ENCODE measurements at regions not wholly inside any gene's neighbourhood (a gene's known extent, or its start where the extent isn't known, plus 50 kb on each side); places are given as distances from the start of the nearest gene placed in this dataset.

DNA sequence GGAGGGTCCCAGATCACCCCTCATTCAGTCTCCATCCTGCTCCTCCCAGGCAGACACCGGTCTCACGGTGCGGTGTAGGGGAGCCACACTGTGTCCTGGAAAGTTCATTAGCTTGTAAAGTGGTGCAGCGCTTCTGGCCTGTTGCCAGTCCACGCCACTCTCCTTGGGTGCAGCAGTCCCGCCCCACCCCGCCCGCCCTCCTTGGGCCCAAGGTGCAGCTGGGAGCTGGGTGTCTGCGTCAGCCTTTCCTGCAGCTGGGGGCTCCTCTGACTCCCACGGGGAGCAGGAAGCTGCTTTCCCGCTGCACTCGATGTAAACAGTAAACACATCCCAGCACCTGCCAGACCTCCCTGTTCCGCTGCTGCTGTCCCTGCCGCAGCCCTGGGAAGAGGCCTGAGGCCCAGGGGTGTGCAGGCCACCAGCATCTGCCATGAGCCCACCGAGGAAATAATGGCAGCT lies 53.8 kb upstream of the ASB18 start:
- H3K27me3 ChIP-seq (ENCODE audit: control insufficient read depth in 1 of 2, insufficient read depth in 2 of 2, low read length in 2 of 2), result no peaks in the 10 kb centered on the region
- H3K36me3 ChIP-seq (ENCODE audit: control insufficient read depth in 2 of 2, insufficient read depth in 2 of 2, low read length in 1 of 2), result no peaks in the 10 kb centered on the region
- no peaks in the 10 kb centered on the region for H3K4me1 ChIP-seq (ENCODE audit: control insufficient read depth in 2 of 2, insufficient read depth in 2 of 2, low read length in 1 of 2)
- H3K4me3 ChIP-seq (ENCODE audit: low read depth in 1 of 2, low read length in 2 of 2), result no peak overlapping the region
- WGBS, 2 donors, result 52 to 53% methylated on average over 15 of the region's 15 CpGs
- no peak overlapping the region for H3K27ac ChIP-seq (ENCODE audit: low read depth in 2 of 2, low read length in 1 of 2)
- no peaks in the 10 kb centered on the region for H3K9me3 ChIP-seq (ENCODE audit: control insufficient read depth in 2 of 2, insufficient read depth in 1 of 2, low read depth in 1 of 2, low read length in 1 of 2)

DNA sequence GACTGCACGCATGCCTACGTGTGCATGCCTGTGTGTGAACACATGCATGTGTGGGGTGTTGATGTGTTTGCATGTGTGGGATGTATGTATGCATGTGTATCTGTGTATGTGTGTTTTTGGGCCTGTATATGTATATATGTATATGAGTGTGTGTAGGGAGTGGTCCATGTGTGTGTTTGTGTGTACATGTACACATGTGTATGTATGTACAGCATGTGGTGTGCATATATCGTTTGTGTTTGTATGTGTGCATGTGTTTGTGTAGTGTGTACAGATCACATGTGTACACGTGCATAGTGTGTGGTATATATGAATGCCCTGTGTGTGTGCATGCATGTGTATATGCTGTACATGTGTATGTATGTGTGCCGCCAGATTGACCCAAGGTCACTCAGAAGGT lies 54.2 kb upstream of the ASB18 start:
- 82 to 89% methylated on average over 5 of the region's 5 CpGs for WGBS, 2 donors
- Histone ChIP-seq H3K9me3 (ENCODE audit: control insufficient read depth in 2 of 2, insufficient read depth in 1 of 2, low read depth in 1 of 2, low read length in 1 of 2) (no peaks in the 10 kb centered on the region), H3K27me3 (ENCODE audit: control insufficient read depth in 1 of 2, insufficient read depth in 2 of 2, low read length in 2 of 2) (no peaks in the 10 kb centered on the region), H3K36me3 (ENCODE audit: control insufficient read depth in 2 of 2, insufficient read depth in 2 of 2, low read length in 1 of 2) (no peaks in the 10 kb centered on the region), H3K4me3 (ENCODE audit: low read depth in 1 of 2, low read length in 2 of 2) (no peak overlapping the region), H3K27ac (ENCODE audit: low read depth in 2 of 2, low read length in 1 of 2) (no peak overlapping the region), H3K4me1 (ENCODE audit: control insufficient read depth in 2 of 2, insufficient read depth in 2 of 2, low read length in 1 of 2) (no peaks in the 10 kb centered on the region)

DNA sequence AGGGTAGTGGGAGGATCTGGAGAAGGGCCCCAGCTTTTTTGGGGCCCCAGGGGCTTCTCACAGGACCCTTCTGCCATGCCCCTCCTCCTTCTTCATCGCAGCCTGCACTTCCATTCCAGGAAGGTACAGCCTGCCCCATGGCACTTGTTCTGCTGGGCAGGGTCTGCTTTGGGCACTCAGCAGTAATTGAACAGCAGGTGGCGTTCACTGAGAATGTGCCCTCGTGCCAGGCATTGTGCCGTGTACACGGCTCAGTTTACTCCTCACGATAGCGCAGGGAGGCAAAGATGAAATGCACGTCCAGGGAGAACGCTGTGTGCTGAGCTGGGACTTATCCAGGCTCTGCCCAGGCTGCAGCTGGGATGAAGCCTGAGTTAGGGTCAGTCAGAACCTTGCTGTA lies 54.8 kb upstream of the ASB18 start:
- Histone ChIP-seq H3K9me3 (ENCODE audit: control insufficient read depth in 2 of 2, insufficient read depth in 1 of 2, low read depth in 1 of 2, low read length in 1 of 2) (no peaks in the 10 kb centered on the region), H3K36me3 (ENCODE audit: control insufficient read depth in 2 of 2, insufficient read depth in 2 of 2, low read length in 1 of 2) (no peaks in the 10 kb centered on the region)
- 87 to 88% methylated on average over 9 of the region's 9 CpGs for WGBS, 2 donors

DNA sequence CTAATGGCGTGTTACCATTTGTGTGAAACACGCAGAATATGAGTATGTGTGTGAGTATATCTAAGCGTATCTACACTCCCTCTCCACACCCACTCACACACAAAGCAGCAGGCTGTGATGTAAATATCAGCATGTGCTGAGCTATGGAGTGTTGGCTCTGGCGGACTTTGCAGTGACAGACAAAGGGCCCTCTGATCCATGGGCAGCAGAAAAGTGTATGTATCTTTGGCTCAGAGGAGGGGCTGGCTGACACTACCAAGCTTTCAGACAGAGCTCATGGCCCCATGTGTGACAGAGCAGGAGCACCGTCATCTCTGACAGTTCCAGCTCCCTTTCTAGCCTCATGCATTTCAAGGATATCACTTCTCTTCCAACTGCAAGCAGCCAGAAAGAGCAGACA lies 57.2 kb upstream of the ASB18 start:
- Histone ChIP-seq H3K27me3 (ENCODE audit: control insufficient read depth in 1 of 2, insufficient read depth in 2 of 2, low read length in 2 of 2) (no peaks in the 10 kb centered on the region), H3K4me1 (ENCODE audit: control insufficient read depth in 2 of 2, insufficient read depth in 2 of 2, low read length in 1 of 2) (no peaks in the 10 kb centered on the region), H3K27ac (ENCODE audit: low read depth in 2 of 2, low read length in 1 of 2) (no peak overlapping the region), H3K4me3 (ENCODE audit: low read depth in 1 of 2, low read length in 2 of 2) (no peak overlapping the region), H3K9me3 (ENCODE audit: control insufficient read depth in 2 of 2, insufficient read depth in 1 of 2, low read depth in 1 of 2, low read length in 1 of 2) (no peaks in the 10 kb centered on the region), H3K36me3 (ENCODE audit: control insufficient read depth in 2 of 2, insufficient read depth in 2 of 2, low read length in 1 of 2) (no peaks in the 10 kb centered on the region)
- WGBS, 2 donors, result 88 to 91% methylated on average over 5 of the region's 5 CpGs

More for the DNA sequence above, 54.8 kb upstream of the ASB18 start:
- Histone ChIP-seq H3K27ac (ENCODE audit: low read depth in 2 of 2, low read length in 1 of 2) (no peak overlapping the region), H3K27me3 (ENCODE audit: control insufficient read depth in 1 of 2, insufficient read depth in 2 of 2, low read length in 2 of 2) (no peaks in the 10 kb centered on the region), H3K4me1 (ENCODE audit: control insufficient read depth in 2 of 2, insufficient read depth in 2 of 2, low read length in 1 of 2) (no peaks in the 10 kb centered on the region), H3K4me3 (ENCODE audit: low read depth in 1 of 2, low read length in 2 of 2) (no peak overlapping the region)

DNA sequence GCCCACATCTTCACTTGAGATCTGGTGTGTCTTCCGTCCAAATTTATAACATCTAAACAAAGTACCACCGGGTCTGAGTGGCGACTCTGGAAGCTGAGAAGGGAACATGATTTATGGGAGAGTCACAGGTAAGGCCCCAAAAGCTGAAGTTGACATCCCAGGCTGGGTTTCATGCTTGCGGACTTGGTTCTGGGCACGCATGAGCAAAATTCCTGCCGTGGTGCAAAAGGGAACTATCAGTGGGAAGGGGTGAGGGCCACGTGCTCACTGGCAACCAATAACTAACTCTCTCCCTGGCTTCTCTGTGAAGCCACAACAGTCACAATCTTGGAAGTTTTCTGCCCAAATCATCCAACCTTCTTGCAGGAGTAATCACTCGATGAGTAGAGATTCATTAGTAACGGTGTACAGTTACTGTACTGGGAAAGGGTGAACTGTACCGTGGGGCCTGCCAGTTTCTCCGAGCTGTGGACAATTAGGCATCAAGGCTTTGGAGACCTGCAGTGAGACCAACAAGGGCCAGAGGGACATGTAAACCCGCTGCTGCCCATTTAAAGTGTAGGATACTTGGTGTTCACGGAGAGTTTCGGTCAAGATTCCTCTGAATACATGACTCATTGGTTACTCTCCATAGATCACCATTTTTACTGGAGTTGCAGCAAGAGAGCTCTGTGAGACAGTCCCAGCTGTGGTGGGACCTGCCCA lies 69.4 kb upstream of the ASB18 start:
- no peaks in the 10 kb centered on the region for H3K36me3 ChIP-seq (ENCODE audit: control insufficient read depth in 2 of 2, insufficient read depth in 2 of 2, low read length in 1 of 2)
- H3K9me3 ChIP-seq (ENCODE audit: control insufficient read depth in 2 of 2, insufficient read depth in 1 of 2, low read depth in 1 of 2, low read length in 1 of 2), result no peaks in the 10 kb centered on the region
- H3K4me1 ChIP-seq (ENCODE audit: control insufficient read depth in 2 of 2, insufficient read depth in 2 of 2, low read length in 1 of 2), result peaks cover 0 to 3% of the 10 kb centered on the region in 2 donors
- no peaks in the 10 kb centered on the region for H3K27me3 ChIP-seq (ENCODE audit: control insufficient read depth in 1 of 2, insufficient read depth in 2 of 2, low read length in 2 of 2)
- WGBS, 2 donors, result 90 to 92% methylated on average over 14 of the region's 14 CpGs
- H3K27ac ChIP-seq (ENCODE audit: low read depth in 2 of 2, low read length in 1 of 2), result peak overlapping the region; percentile 26 to 52
- no peak overlapping the region for H3K4me3 ChIP-seq (ENCODE audit: low read depth in 1 of 2, low read length in 2 of 2)

DNA sequence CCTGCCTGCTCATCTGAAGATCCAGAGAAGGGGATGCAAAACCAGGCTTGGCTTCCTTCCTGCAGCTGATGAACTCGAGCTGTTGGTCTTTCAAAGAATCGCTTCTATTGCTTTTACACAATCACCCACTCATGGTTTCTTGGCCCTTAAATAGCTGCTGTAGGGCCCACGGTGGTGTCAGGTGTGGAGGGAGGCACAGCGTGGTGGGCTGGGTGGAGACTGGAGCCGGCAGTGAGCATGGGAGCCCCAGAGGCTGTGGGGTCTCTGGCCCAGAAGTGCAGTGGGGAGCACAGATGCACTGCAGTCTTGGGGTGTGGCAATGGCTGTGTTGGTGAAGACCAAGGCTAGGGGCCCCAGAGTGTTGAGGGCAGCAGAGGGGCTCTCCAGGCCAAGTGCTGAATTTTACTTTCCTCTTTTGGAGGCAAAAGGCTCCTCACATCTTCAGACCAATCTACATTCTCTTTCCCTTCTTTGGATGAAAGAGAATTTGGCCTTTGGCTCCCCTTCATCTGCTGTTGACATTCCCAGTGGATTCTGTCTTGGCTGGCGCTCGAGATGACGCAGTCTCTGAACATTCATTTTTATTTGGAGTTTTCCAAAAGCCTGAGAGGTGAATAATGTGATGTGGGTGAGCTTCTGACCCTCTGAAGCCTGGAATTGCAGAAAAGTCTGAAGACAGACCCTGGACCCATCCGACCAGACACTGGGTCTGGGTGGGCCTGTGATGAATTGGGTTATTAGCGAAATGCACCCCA lies 70.1 kb upstream of the ASB18 start:
- Histone ChIP-seq H3K4me1 (ENCODE audit: control insufficient read depth in 2 of 2, insufficient read depth in 2 of 2, low read length in 1 of 2) (peaks cover 0 to 3% of the 10 kb centered on the region in 2 donors), H3K27ac (ENCODE audit: low read depth in 2 of 2, low read length in 1 of 2) (peak overlapping the region; percentile 52 to 63), H3K4me3 (ENCODE audit: low read depth in 1 of 2, low read length in 2 of 2) (no peak overlapping the region), H3K9me3 (ENCODE audit: control insufficient read depth in 2 of 2, insufficient read depth in 1 of 2, low read depth in 1 of 2, low read length in 1 of 2) (no peaks in the 10 kb centered on the region), H3K36me3 (ENCODE audit: control insufficient read depth in 2 of 2, insufficient read depth in 2 of 2, low read length in 1 of 2) (no peaks in the 10 kb centered on the region), H3K27me3 (ENCODE audit: control insufficient read depth in 1 of 2, insufficient read depth in 2 of 2, low read length in 2 of 2) (no peaks in the 10 kb centered on the region)
- 71 to 74% methylated on average over 10 of the region's 10 CpGs for WGBS, 2 donors

- 76 to 88% methylated on average over 19 of the region's 19 CpGs for WGBS, 2 donors
- Histone ChIP-seq H3K4me1 (ENCODE audit: control insufficient read depth in 2 of 2, insufficient read depth in 2 of 2, low read length in 1 of 2) (peaks cover 0 to 7% of the 10 kb centered on the region in 2 donors), H3K27ac (ENCODE audit: low read depth in 2 of 2, low read length in 1 of 2) (peak overlapping the region; percentile 27 to 51)
Measured at GRCh38 chr2:236335696-236336574, 71.7 kb upstream of the ASB18 start.

DNA sequence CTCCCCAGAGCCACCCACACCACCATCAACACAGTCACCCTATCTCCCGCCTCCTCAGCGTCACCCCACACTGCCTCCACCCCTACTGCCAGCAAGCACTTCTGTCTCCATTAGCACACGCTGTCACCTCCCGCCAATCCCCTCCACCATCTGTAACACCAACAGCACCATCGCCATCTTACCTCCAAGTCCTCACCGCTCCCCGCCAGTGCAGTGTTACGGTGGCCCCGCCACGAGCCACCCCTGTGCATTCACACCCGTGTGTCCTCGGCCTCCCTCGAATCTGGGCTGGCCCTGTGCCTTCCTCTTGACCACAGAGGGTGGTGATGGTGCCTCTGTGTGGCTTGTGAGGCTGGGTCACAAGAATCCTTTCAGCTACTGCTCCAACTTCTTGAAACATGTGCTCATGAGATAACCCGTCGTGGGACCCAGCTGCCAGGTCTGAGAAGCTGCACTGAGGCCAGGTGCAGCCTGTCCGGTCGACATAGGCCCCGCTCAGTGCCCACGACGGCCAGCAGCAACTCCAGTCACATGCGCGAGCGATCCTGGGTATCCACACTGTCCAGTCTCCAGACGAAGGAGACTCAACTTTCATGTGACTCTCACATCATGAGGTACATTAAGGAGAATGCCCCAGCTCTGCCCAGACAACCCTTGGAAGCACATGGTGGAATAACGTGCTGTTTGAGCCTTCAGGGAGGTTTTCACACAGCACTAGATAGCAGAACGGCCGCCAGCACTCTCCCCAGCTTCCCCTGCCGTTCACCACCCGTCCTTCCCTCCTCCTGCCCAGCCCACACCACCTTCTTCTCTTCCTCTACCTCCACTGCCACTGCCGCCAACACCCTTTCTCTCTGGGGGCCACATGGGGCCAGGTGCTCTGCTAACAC lies 72.6 kb upstream of the ASB18 start:
- Histone ChIP-seq H3K9me3 (ENCODE audit: control insufficient read depth in 2 of 2, insufficient read depth in 1 of 2, low read depth in 1 of 2, low read length in 1 of 2) (peaks cover 0 to 4% of the 10 kb centered on the region in 2 donors), H3K36me3 (ENCODE audit: control insufficient read depth in 2 of 2, insufficient read depth in 2 of 2, low read length in 1 of 2) (no peaks in the 10 kb centered on the region), H3K27ac (ENCODE audit: low read depth in 2 of 2, low read length in 1 of 2) (peak overlapping the region in 1 of 2 donors; percentile 51), H3K4me3 (ENCODE audit: low read depth in 1 of 2, low read length in 2 of 2) (no peak overlapping the region), H3K27me3 (ENCODE audit: control insufficient read depth in 1 of 2, insufficient read depth in 2 of 2, low read length in 2 of 2) (no peaks in the 10 kb centered on the region), H3K4me1 (ENCODE audit: control insufficient read depth in 2 of 2, insufficient read depth in 2 of 2, low read length in 1 of 2) (peaks cover 0 to 7% of the 10 kb centered on the region in 2 donors)
- 89 to 91% methylated on average over 30 of the region's 30 CpGs for WGBS, 2 donors

More at GRCh38 chr2:236335696-236336574, 71.7 kb upstream of the ASB18 start:
- Histone ChIP-seq H3K36me3 (ENCODE audit: control insufficient read depth in 2 of 2, insufficient read depth in 2 of 2, low read length in 1 of 2) (no peaks in the 10 kb centered on the region), H3K4me3 (ENCODE audit: low read depth in 1 of 2, low read length in 2 of 2) (no peak overlapping the region), H3K9me3 (ENCODE audit: control insufficient read depth in 2 of 2, insufficient read depth in 1 of 2, low read depth in 1 of 2, low read length in 1 of 2) (peaks cover 0 to 2% of the 10 kb centered on the region in 2 donors), H3K27me3 (ENCODE audit: control insufficient read depth in 1 of 2, insufficient read depth in 2 of 2, low read length in 2 of 2) (no peaks in the 10 kb centered on the region)
